ENCODE measurements at regions not wholly inside any gene's neighbourhood (a gene's known extent, or its start where the extent isn't known, plus 50 kb on each side); places are given as distances from the start of the nearest gene placed in this dataset.

- no peak for DNase-seq (ENCODE audit: low read depth)
- H3K4me3 ChIP-seq (ENCODE audit: low read depth, low read length): no peak overlapping the region
- in situ Hi-C loops (cut with HindIII; ENCODE audit: low sequenced_read_pairs): no loop called here
- TF ChIP-seq CTCF (IDR thresholded peaks at IDR 0.05; ENCODE audit: low read depth, low read length, missing control alignments): no peak
Observed at GRCh38 chr12:67822826-67823225, 166.4 kb upstream of the IFNG-AS1 start.

- DNase-seq (ENCODE audit: low read depth): no peak
- H3K4me3 ChIP-seq (ENCODE audit: low read depth, low read length): no peak overlapping the region
- TF ChIP-seq CTCF (IDR thresholded peaks at IDR 0.05; ENCODE audit: low read depth, low read length, missing control alignments): no peak
- in situ Hi-C loops (cut with HindIII; ENCODE audit: low sequenced_read_pairs): no loop called here
Observed at GRCh38 chr12:67826148-67826547, 163.1 kb upstream of the IFNG-AS1 start.

- no peak overlapping the region for H3K4me3 ChIP-seq (ENCODE audit: low read depth, low read length)
- TF ChIP-seq CTCF (IDR thresholded peaks at IDR 0.05; ENCODE audit: low read depth, low read length, missing control alignments): no peak
- in situ Hi-C loops (cut with HindIII; ENCODE audit: low sequenced_read_pairs): no loop called here
- DNase-seq (ENCODE audit: low read depth): no peak
Observed at GRCh38 chr12:67826946-67827720, 162.1 kb upstream of the IFNG-AS1 start.

- no peak for TF ChIP-seq CTCF (IDR thresholded peaks at IDR 0.05; ENCODE audit: low read depth, low read length, missing control alignments)
- H3K4me3 ChIP-seq (ENCODE audit: low read depth, low read length): peak overlapping the region; percentile 34
- DNase-seq (ENCODE audit: low read depth): peak; percentile 88
- in situ Hi-C loops (cut with HindIII; ENCODE audit: low sequenced_read_pairs): no loop called here
Observed at GRCh38 chr12:67827820-67828383, 161.3 kb upstream of the IFNG-AS1 start.

- DNase-seq (ENCODE audit: low read depth): no peak
- TF ChIP-seq CTCF (IDR thresholded peaks at IDR 0.05; ENCODE audit: low read depth, low read length, missing control alignments): no peak
- no peak overlapping the region for H3K4me3 ChIP-seq (ENCODE audit: low read depth, low read length)
- in situ Hi-C loops (cut with HindIII; ENCODE audit: low sequenced_read_pairs): no loop called here
Observed at GRCh38 chr12:67829896-67830295, 159.4 kb upstream of the IFNG-AS1 start.

GRCh38 chr12:67832155-67832554, 157.1 kb upstream of the IFNG-AS1 start:
- in situ Hi-C loops (cut with HindIII; ENCODE audit: low sequenced_read_pairs): no loop called here
- no peak overlapping the region for H3K4me3 ChIP-seq (ENCODE audit: low read depth, low read length)
- no peak for DNase-seq (ENCODE audit: low read depth)
- no peak for TF ChIP-seq CTCF (IDR thresholded peaks at IDR 0.05; ENCODE audit: low read depth, low read length, missing control alignments)

Measured in astrocyte of the cerebellum (primary cell).